ENCODE measurements at regions not wholly inside any gene's neighbourhood (a gene's known extent, or its start where the extent isn't known, plus 50 kb on each side); places are given as distances from the start of the nearest gene placed in this dataset.

- no peak for DNase-seq (ENCODE audit: low spot score)
These were observed 228.1 kb upstream of the RAB6C start for GRCh38 chr2:129751409-129751808.

DNA sequence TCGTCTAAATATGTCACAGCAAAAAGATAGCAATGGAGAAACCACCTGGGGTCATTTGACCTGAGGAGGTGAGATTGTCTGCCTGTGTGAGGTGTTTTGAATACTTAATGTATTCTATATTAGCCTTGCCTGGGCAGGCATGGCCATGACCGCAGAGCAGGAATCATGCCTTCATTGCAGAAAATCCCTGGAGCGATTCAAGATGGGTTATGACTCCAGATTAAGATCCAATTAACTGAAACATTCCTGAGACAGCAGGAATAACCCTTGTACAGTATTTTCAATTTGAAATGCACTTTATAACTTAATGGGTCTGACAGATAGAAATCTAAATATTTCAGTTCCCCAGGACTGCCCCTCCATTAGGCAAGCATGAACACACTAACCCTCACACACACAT lies 227.3 kb upstream of the RAB6C start:
- DNase-seq (ENCODE audit: low spot score): peak; percentile 14

DNA sequence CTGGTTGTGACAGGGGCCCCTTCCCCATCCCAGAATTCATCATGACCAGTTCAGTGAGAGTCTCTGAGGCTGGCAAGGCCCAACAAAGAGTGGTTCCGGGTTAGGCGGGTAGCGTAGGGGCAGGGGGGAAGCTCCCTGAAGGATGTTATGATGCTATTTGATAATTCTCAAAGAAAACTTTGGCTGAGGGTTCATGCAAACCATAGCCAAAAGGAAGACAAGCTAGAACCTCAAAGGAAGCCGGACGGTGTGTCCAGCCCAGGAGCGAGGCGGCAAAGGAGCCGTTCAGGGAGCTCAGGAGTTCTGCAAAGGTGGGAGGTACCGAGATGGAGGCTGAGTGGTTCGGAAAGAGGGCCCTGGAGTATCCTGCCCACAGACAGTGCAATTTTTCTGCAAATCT lies 226.8 kb upstream of the RAB6C start:
- DNase-seq (ENCODE audit: low spot score): no peak

DNA sequence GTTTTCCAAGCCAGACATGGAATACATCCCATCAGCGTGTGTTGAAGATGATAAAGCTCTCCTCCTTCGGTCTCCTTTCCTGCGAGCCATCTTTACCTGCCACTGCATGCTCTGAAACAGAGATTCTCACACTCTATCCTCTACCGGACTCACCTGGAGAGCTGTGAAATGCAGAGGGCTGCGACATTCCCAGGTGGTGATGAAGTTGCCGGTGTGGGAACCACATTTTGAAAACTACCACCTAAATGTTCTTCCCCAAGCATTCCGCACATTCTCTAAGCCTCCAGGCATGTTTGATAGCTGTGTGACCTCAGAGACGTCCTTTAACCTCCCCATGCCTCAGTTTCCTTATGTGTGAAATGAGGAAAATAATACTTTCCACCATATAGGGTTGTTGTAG lies 226.2 kb upstream of the RAB6C start:
- DNase-seq (ENCODE audit: low spot score): no peak

GRCh38 chr2:129754421-129754820 lies 225.0 kb upstream of the RAB6C start:
- DNase-seq (ENCODE audit: low spot score): no peak

DNA sequence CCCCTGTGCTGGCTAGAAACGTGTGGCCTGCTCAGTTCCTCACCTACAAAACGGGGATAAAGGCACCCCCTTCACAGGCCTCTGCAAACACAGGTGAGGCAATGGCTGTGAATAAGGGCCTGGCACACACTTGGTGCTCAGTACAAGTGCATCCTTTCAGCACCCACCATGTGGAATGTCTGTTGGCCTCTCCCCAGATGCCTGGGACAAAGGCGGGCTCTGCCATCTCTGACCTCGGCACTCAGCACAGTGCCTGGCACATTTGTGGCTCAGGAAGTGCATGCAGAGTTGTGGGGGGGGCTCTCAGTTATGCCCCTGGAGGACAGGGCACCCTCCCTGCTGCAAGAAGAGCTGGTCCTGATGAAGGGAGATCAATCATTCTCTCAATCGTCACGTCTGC lies 224.6 kb upstream of the RAB6C start:
- no peak for DNase-seq (ENCODE audit: low spot score)

GRCh38 chr2:129755786-129756185 lies 223.7 kb upstream of the RAB6C start:
- no peak for DNase-seq (ENCODE audit: low spot score)

DNA sequence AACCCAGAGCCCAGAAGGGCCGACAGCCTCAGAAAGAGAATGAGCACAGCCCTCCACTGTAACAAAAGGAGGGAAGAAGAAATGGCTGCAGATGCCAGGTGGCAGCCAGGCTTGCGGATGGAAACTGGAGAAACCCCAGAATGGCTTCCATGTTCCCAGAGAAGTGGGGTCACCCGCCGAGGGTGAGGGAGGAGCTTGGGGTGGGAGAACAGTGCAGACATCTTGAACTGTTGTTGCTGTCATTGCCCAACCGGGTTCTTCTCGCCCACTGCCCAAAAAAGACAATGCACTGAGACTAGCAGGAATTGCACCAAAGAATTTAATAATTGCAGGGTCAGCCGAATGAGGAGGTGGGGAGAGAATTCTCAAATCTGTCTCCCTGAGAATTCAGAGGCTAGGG lies 223.2 kb upstream of the RAB6C start:
- no peak for DNase-seq (ENCODE audit: low spot score)

DNA sequence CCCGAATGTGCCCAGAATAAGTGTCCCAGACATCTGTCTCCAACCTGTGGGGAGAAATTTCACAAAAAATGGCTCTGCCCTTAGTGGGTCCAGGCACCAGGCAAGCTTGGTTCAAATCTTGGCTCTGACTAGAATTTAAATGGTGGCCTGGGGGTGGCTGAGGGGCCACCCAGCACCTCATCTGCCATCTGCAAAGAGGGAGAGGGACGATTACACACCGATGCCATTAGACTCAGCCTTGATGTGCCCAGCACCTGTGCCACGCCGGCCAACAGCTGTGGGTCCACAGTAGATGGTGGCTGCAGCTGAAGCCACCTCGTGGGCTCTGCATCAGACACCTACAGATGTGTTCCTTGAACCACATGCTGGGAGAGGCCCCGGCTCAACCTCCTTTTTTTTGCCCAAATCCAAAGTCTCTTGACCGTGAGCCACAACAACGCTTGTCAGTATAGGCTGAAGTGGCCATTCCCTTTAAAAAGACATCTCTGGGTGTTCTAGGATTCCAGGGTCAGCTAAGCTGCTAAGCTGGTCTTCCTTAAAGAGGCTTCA lies 222.0 kb upstream of the RAB6C start:
- DNase-seq (ENCODE audit: low spot score): no peak

- DNase-seq (ENCODE audit: low spot score): no peak
These were observed 221.3 kb upstream of the RAB6C start for GRCh38 chr2:129757915-129758783.

DNA sequence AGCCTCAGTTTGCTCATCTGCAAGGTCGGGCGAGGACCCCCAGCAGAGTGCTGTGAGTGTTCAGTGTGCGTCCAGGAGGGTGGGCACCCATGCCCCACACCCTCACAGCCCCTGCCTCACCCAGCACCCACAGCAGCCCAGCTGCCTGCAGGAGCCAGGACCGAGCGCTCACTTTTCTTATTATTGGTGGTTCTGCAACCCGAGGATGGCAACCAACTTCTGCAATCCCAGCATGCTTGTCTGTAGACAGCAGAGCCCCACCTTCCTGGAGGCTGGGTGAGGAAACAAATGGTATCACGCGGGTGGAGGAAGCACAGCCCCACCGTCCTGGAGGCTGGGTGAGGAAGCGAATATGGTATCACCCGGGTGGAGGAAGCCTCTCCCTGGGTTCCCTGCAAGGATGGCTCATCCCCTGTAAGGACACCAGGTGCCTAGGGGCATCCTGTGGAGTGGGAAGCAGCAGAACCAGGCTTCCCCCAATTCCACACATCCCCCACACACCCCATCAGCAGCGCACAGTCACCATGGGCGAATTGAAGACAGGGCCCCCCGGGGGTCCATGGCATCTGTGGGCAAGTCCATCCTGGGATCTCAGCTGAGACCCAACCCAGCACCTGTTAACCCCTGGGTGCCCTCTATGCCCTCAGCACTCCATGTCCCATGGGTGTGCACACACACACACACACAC lies 220.5 kb upstream of the RAB6C start:
- DNase-seq (ENCODE audit: low spot score): no peak

- DNase-seq (ENCODE audit: low spot score): no peak
These were observed 219.9 kb upstream of the RAB6C start for GRCh38 chr2:129759472-129760010.

DNA sequence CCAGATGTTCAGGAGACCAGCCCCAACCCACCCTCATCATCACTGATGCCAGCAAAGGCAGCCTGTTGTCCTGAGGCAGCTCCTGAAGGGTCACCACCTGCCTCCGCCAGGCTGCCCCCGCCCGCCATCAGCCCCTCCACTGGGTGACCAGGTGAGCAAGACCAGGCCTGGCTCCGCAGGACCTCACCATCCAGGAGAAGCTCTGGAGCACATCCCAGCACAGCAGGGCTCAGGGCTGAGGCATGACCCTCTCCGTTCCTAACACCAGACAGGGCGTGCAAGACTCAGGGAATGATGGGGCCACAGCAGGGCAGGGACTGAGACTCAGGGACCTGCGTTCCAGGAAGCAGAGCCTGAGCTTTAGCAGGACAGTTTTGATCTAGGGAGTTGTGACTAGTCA lies 218.8 kb upstream of the RAB6C start:
- DNase-seq (ENCODE audit: low spot score): no peak

DNA sequence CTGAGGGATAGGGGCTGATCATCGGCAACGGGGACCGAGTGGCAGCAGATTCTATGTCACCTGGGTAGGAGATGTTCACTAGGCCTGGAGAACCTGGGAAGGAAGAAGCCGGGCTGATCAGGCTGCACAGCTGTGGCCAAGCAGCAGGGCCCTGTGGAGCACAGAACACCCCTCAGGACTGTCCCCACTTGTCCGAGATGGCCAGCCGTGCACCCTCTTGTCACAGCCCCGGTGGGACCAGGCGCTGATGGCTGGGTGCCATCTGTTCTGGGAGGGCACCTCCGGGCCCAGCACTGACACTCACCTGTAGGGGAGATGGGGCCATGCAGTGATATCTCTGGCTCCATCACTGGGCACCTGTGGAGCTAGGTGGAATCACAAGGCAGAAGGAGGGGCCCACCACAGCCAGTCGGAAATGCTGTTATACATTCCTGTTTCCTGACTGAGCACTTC lies 217.9 kb upstream of the RAB6C start:
- DNase-seq (ENCODE audit: low spot score): no peak

DNA sequence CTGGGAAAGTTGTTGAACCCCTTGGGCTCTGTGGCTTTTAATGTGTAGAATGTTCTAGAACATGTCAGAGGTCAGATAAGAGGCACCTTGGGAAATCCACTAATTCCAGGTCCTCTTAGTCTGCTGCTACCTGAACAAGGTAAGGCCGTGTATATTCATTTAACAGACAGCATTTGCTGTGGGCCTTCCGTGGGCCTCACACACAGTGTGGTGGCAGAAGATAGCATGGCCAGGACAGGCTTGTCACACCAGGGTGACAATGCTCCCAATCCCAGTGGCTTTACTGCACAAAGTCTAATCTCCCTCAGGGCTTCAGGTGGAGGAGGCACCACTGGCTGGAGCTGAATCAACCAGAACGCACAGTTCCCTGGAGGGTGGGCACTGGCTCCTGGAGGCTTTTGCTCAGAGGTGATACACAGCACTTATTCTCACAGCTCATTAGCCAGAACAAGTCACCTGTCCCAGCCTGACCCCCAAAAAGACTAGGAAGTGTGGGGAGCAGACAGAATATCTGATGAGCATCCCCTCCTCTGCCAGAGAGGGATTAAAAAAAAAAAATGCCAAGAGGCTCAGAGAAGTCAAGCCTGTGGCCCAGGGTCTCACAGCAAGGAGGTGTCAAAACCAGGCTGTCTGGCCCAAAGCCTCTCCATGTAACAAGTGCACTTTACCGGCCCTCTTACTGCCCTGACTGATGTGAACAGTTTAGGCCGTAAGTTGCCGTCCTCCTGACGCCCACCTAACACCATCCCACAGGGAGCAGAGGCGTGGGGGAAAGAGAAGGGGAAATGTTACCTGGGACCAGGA lies 216.9 kb upstream of the RAB6C start:
- no peak for DNase-seq (ENCODE audit: low spot score)

- no peak for DNase-seq (ENCODE audit: low spot score)
These were observed 216.1 kb upstream of the RAB6C start for GRCh38 chr2:129763190-129763846.

DNA sequence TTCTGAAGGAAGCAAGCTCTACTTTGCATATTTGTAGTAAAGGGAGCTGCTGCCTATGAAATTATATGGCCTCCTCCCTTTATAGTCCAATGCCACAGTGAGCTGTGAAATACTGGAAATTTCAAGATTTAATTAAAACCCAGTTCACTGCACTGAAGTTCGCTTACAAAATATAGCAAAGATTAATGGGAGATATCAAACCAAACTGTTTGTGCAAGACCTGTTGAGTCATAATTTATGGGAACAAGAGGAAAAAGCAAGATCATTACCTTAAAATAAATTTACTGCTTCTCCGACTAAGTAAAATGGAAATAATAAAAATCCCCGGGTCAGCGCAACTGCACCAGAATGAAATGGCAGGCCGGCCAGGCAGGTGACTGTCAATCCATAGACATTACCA lies 215.5 kb upstream of the RAB6C start:
- no peak for DNase-seq (ENCODE audit: low spot score)

DNA sequence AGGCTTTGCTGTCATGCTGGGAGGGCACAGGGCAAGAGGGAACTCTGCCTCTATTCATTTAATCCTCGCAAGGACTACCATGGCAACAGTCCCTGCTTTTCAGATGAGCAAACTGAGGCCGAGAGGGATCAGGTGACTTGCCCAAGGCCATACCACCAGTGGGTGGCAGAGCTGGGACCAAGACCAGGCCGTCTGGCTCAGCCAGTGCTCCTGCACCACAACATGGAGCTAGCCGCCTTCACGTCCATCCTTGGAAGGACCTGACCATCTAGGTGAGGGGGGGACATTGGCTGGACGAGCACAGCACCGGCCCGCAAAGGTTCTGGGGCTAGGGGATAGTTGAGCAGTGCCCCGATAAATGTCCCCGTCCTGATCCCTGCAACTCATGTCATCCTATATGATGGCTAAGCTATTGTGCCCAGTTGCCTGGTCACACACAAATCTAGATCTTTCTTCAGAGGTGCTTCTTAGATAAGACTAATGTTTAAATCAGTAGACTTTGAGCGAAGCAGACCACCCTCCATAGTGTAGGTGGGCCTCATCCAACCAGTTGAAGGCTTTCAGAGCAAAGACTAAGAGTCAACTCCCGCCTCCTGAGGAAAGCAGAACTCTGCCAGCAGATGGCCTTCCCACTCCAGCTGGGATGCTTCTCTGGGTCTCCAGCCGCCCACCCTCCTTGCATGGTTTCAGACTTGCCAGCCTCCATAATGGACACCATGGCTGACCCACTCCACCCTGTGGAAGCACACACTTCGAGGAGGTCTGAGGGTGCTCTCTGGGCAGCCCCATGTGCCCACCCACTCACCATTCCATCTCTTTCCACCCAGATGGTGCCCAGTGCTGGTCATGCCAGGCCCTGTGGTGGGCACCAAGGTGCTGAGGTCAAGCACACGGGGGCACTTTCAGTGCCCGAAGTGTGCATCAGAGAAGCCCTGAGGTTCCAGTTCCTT lies 214.8 kb upstream of the RAB6C start:
- no peak for DNase-seq (ENCODE audit: low spot score)

DNA sequence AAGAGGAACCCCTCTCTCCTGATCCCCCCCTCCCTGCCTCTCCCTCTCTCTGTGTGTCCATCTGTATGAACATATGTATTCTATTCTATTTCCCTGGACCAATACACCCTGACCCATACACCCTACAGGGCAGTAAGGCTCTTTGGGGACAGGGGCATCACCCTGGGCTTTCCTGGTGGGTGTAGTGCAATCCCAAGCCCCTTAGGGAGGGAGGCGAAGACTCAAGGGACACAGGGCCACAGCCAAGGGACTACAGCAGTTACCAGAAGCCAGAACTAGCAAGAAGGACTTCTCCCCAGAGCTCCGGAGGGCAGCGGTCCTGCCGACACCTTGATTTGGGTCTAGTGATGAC lies 214.2 kb upstream of the RAB6C start:
- no peak for DNase-seq (ENCODE audit: low spot score)

DNA sequence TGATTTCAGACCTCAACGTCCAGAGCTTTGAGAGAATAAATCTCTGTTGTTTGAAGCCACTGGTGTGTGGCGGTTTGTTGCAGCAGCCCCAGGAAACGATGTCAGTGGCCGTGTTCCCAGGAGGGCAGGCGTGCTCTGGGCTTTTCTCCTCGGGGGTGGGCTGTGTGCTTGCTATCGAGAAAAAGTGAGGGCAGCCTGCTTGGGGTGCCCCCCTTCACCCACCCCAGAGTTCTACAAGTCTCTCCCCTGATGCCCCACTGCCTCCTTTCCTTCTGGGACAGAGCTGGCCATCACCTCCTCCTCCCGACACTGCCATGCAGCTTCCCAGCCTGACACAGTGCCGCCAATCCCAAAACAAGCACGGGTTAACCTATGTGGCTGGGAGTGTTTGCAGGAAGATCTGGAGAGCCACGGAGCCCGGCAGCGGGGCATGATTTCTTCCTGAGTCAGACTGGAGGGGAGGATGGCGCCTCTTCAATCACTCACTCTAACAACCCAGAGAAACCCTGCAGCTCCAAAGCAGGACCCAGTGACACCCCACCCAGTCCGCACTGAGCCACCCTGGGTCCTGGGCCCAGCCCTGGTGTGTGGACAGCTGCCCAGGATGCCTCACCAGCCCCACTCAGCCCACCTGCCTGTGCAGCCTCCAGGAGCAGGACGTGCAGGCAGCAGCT lies 213.7 kb upstream of the RAB6C start:
- peak; percentile 25 for DNase-seq (ENCODE audit: low spot score)
